Activated B cell treated with CpG ODN at 0.5 μM for 24 hours (primary cell): ENCODE measurements at regions not wholly inside any gene's neighbourhood (a gene's known extent, or its start where the extent isn't known, plus 50 kb on each side); places are given as distances from the start of the nearest gene placed in this dataset.

Experiments
- ATAC-seq: fragments of 200-7000 bp; cut with Tn5 transposase; one replicate; pipeline ENCODE4 v1.10.0; 2021; ENCODE audit warnings: low read depth, mild to moderate bottlenecking, moderate library complexity
- CTCF ChIA-PET: fragments of 350-600 bp; sonication (Branson Sonifier 250); formaldehyde crosslinking; loops from one replicate; lab custom pipeline; 2021; ENCODE audit warnings: antibody characterized with exemption; lab: Charles Lee
- POLR2A ChIA-PET: fragments of 350-600 bp; sonication (Branson Sonifier 250); formaldehyde crosslinking; loops from one replicate; lab custom pipeline; 2021; ENCODE audit warnings: antibody characterized with exemption; lab: Charles Lee
- DNase-seq: peaks from one replicate; pipeline ENCODE4 v3.0.0; 2022
- H3K27ac Mint-ChIP-seq: one replicate; pipeline ENCODE4 v1.8.0; 2020; ENCODE audit warnings: mixed read lengths
- H3K27me3 Mint-ChIP-seq: one replicate; pipeline ENCODE4 v1.8.0; 2021; ENCODE audit warnings: mixed read lengths
- H3K36me3 Mint-ChIP-seq: one replicate; pipeline ENCODE4 v1.8.0; 2021; ENCODE audit warnings: low read depth, mixed read lengths
- H3K4me1 Mint-ChIP-seq: one replicate; pipeline ENCODE4 v1.8.0; 2021; ENCODE audit warnings: mixed read lengths
- H3K4me3 Mint-ChIP-seq: one replicate; pipeline ENCODE4 v1.8.0; 2020; ENCODE audit warnings: mild to moderate bottlenecking, mixed read lengths
- H3K9me3 Mint-ChIP-seq: one replicate; pipeline ENCODE4 v1.8.0; 2020; ENCODE audit warnings: mixed read lengths
- intact Hi-C: fragments of 100-400 bp; cut with micrococcal nuclease; formaldehyde crosslinking; loops from one replicate; pipeline ENCODE4 v1.15.1; 2024
- TF ChIP-seq, protein P1 (sequence below): fragments of 200-600 bp; IDR thresholded peaks from one replicate; pipeline ENCODE4 v1.8.0; 2022; ENCODE audit warnings: antibody characterized with exemption, mild to moderate bottlenecking

DNA sequence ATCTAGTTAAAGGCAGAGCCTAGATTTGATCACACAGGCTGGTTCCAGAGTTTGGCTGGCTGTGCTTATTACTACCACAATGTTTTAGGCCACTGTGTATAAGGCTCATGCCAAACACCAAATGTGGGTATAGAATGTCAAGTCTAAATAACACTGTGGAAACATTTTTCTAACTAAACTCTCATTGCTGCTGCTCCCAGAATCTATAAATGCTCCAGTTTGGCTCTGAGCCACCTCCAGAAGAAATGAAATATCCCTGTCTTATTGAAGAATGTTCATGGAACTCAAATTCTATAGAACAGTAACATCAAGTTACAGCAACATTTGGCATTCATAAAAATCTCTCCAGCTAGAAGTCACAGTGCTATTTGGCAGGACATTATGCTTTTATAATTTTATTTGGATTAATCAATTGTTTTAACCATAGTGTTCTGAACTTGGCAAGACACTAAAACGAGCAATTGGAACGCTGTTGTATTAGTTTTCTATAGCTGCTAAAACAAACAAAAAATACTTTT lies 178.1 kb upstream of the COX7C start:
- H3K36me3 Mint-ChIP-seq: no peaks in the 10 kb centered on the region
- H3K4me1 Mint-ChIP-seq: no peaks in the 10 kb centered on the region
- TF ChIP-seq, protein P1, sequence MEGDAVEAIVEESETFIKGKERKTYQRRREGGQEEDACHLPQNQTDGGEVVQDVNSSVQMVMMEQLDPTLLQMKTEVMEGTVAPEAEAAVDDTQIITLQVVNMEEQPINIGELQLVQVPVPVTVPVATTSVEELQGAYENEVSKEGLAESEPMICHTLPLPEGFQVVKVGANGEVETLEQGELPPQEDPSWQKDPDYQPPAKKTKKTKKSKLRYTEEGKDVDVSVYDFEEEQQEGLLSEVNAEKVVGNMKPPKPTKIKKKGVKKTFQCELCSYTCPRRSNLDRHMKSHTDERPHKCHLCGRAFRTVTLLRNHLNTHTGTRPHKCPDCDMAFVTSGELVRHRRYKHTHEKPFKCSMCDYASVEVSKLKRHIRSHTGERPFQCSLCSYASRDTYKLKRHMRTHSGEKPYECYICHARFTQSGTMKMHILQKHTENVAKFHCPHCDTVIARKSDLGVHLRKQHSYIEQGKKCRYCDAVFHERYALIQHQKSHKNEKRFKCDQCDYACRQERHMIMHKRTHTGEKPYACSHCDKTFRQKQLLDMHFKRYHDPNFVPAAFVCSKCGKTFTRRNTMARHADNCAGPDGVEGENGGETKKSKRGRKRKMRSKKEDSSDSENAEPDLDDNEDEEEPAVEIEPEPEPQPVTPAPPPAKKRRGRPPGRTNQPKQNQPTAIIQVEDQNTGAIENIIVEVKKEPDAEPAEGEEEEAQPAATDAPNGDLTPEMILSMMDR: no peak
- no peak overlapping the region for H3K27ac Mint-ChIP-seq
- ATAC-seq (no peak), DNase-seq (no peak)
- H3K27me3 Mint-ChIP-seq: no peaks in the 10 kb centered on the region
- no peak overlapping the region for H3K4me3 Mint-ChIP-seq
- ChIA-PET CTCF (no interaction called here), POLR2A (no interaction called here)
- H3K9me3 Mint-ChIP-seq: no peaks in the 10 kb centered on the region
- intact Hi-C loops: no loop called here

DNA sequence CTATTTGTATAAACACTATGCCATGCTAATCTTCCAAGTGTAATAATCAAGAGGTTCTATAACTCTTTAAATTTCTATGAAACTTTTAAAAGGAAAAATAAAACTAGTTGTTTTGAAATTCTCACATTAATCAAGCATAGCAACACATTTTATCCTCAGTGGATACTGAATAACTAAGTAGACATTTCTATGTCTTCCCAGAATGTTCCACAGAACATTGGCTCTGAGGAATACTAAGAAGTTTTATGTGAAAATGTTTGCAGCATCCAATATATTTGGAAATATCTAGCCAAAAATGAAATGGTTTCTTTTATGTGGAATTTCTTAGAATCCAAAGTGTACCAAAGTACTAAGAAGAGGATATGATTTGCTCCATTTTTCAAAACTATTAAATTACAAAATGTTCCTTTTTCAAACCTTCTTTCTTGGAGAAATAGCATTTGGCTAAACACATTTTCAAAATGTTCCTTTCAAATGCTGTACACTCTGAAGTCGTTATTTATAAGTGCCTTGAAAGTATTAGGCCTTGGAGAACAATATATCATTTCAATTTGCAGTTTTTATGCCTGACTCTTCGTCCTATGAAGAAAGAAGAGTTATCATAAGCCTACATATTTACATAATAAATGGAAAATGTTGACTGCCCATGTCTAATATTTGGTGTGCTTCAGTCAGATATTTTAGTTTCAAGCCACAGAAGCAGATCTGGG lies 175.6 kb upstream of the COX7C start:
- no peaks in the 10 kb centered on the region for H3K27me3 Mint-ChIP-seq
- intact Hi-C loops: no loop called here
- no peaks in the 10 kb centered on the region for H3K9me3 Mint-ChIP-seq
- TF ChIP-seq, protein P1: no peak
- H3K4me3 Mint-ChIP-seq: no peak overlapping the region
- ChIA-PET POLR2A (no interaction called here), CTCF (no interaction called here)
- H3K36me3 Mint-ChIP-seq: no peaks in the 10 kb centered on the region
- DNase-seq: no peak
- H3K27ac Mint-ChIP-seq: no peak overlapping the region
- no peaks in the 10 kb centered on the region for H3K4me1 Mint-ChIP-seq
- ATAC-seq: no peak

DNA sequence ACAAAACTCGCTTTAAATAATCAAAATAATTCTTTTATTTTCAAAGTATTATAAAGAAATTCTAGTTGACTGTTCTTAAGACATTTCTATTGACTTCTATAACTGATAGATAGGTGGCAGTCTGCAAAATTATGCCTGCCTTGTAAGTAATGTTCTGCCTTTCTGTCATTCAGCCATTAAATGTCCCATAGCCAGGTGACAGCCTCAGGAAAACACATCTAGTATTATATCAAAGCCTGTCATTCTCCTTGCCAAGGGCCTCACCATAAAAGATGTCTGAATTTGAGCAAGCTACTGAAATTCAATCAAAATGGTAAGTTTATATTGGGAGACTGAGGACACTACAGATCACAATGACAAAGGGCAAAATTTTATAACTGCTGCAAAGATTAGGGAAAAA lies 170.4 kb upstream of the COX7C start:
- intact Hi-C loops: no loop called here
- H3K9me3 Mint-ChIP-seq: no peaks in the 10 kb centered on the region
- no peak overlapping the region for H3K27ac Mint-ChIP-seq
- H3K36me3 Mint-ChIP-seq: no peaks in the 10 kb centered on the region
- H3K27me3 Mint-ChIP-seq: no peaks in the 10 kb centered on the region
- no peak for DNase-seq
- H3K4me3 Mint-ChIP-seq: no peak overlapping the region
- ATAC-seq: no peak
- POLR2A ChIA-PET: no interaction called here
- TF ChIP-seq, protein P1: no peak
- CTCF ChIA-PET: no interaction called here
- no peaks in the 10 kb centered on the region for H3K4me1 Mint-ChIP-seq

DNA sequence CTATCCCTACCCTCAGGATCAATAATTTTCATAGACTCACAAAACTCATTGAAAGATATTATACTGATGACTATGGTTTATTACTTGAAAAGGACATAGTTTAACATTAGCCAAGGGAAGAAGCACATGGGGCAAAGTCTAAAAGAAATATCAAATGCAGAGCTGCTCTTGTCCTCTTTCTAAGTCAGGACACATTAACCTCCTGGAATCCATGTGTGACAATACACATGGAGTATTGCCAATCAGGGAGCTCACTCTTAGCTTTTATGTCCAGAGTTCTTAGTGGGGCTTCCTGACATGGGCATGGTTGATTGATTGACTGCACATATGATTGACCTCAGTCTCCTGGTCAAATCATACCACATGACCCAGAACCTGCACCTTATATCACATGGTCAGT lies 165.5 kb upstream of the COX7C start:
- intact Hi-C loops: no loop called here
- TF ChIP-seq, protein P1: no peak
- ATAC-seq (no peak), DNase-seq (no peak)
- Mint-ChIP-seq H3K27me3 (no peaks in the 10 kb centered on the region), H3K27ac (no peak overlapping the region), H3K4me1 (no peaks in the 10 kb centered on the region), H3K36me3 (no peaks in the 10 kb centered on the region), H3K9me3 (no peaks in the 10 kb centered on the region), H3K4me3 (no peak overlapping the region)
- CTCF ChIA-PET: no interaction called here
- POLR2A ChIA-PET: no interaction called here

DNA sequence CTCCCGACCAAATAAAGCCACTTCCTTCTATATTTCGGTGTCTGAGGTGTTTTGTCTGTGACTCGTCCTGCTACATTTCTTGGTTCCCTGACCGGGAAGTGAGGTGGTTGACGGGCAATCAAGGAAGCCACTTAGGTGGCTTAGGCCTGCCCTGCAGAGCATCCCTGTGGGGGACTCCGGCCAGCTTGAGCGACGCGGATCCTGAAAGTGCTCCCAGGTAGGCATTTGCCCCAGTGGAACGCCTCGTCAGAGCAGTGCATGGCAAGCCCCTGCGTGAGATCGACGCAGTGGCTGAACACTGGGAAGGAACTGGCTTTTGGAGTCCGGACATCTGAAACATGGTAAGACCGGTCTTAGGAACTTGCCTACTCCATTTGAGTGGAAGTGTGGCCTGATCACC lies 157.2 kb upstream of the COX7C start:
- H3K27me3 Mint-ChIP-seq: no peaks in the 10 kb centered on the region
- no peak for DNase-seq
- TF ChIP-seq, protein P1: no peak
- ATAC-seq: no peak
- H3K9me3 Mint-ChIP-seq: peaks cover 22% of the 10 kb centered on the region
- no peak overlapping the region for H3K4me3 Mint-ChIP-seq
- no peak overlapping the region for H3K27ac Mint-ChIP-seq
- H3K4me1 Mint-ChIP-seq: no peaks in the 10 kb centered on the region
- intact Hi-C loops: no loop called here
- ChIA-PET CTCF (no interaction called here), POLR2A (no interaction called here)
- H3K36me3 Mint-ChIP-seq: no peaks in the 10 kb centered on the region
